OCI-LY7 (cell line): ENCODE measurements at regions not wholly inside any gene's neighbourhood (a gene's known extent, or its start where the extent isn't known, plus 50 kb on each side); places are given as distances from the start of the nearest gene placed in this dataset.

Experiments
- BruUV-seq: library from RNA; stranded (reverse); fragments of 400-500 nt; replicated peaks from 2 replicates; lab custom pipeline; 2021; lab: Mats Ljungman, UMichigan
- CTCF ChIA-PET: fragments of 300-600 bp; sonication (Branson Sonifier 250); formaldehyde crosslinking; loops from one replicate; lab custom pipeline; 2022; ENCODE audit warnings: antibody characterized with exemption; ENCODE audit not compliant: unreplicated experiment; lab: Charles Lee
- POLR2A ChIA-PET: fragments of 300-600 bp; sonication (Branson Sonifier 250); formaldehyde crosslinking; loops from one replicate; lab custom pipeline; 2022; ENCODE audit warnings: antibody characterized with exemption; lab: Charles Lee
- DNase-seq: peaks from one replicate; pipeline ENCODE4 v3.0.0-alpha.2; 2015; ENCODE audit warnings: low spot score
- H2AFZ ChIP-seq: fragments of 200-600 bp; sonication (generic), shearing (Covaris generic); 2 replicates; pipeline ENCODE4 v1.6.1; 2014; ENCODE audit warnings: mild to moderate bottlenecking, antibody characterized with exemption, low read length, moderate library complexity
- H3K27ac ChIP-seq: fragments of 200-600 bp; sonication (generic); 2 replicates; pipeline ENCODE4 v1.5.1; 2014; ENCODE audit warnings: mixed run types, low read depth, mild to moderate bottlenecking, moderate library complexity, low read length, inconsistent platforms; ENCODE audit not compliant: poor library complexity, severe bottlenecking
- H3K36me3 ChIP-seq: fragments of 200-600 bp; sonication (generic); 2 replicates; pipeline ENCODE4 v1.6.1; 2014; ENCODE audit warnings: mild to moderate bottlenecking, antibody characterized with exemption, low read length, moderate library complexity, mixed read lengths; ENCODE audit not compliant: insufficient read depth
- H3K4me1 ChIP-seq: fragments of 200-600 bp; sonication (generic); 2 replicates; pipeline ENCODE4 v1.5.1; 2014; ENCODE audit warnings: mild to moderate bottlenecking, low read length; ENCODE audit not compliant: insufficient read depth, poor library complexity, severe bottlenecking
- H3K4me2 ChIP-seq: fragments of 200-600 bp; sonication (generic); 2 replicates; pipeline ENCODE4 v1.6.1; 2014; ENCODE audit warnings: mild to moderate bottlenecking, low read length
- H3K4me3 ChIP-seq: fragments of 200-600 bp; sonication (generic); 2 replicates; pipeline ENCODE4 v1.5.1; 2014; ENCODE audit warnings: mild to moderate bottlenecking, low read depth, low read length; ENCODE audit not compliant: poor library complexity, severe bottlenecking
- H3K79me2 ChIP-seq: fragments of 200-600 bp; sonication (generic); 2 replicates; pipeline ENCODE4 v1.6.1; 2016; ENCODE audit warnings: low read depth, mild to moderate bottlenecking, low read length, moderate library complexity, mixed read lengths; ENCODE audit not compliant: insufficient read depth
- H3K9me2 ChIP-seq: fragments of 200-600 bp; sonication (generic); 2 replicates; pipeline ENCODE4 v1.6.1; 2016; ENCODE audit warnings: mild to moderate bottlenecking, low read length, mixed read lengths; ENCODE audit not compliant: insufficient read depth
- H3K9me3 ChIP-seq: fragments of 200-600 bp; sonication (generic); 2 replicates; pipeline ENCODE4 v1.6.1; 2014; ENCODE audit warnings: mild to moderate bottlenecking, mixed run types, low read length, mixed read lengths
- H4K20me1 ChIP-seq: fragments of 200-600 bp; sonication (generic); 2 replicates; pipeline ENCODE4 v1.6.1; 2014; ENCODE audit warnings: mild to moderate bottlenecking, antibody characterized with exemption, low read length, moderate library complexity, mixed read lengths; ENCODE audit not compliant: insufficient read depth
- CTCF ChIP-seq: fragments of 200-600 bp; sonication (generic); conservative IDR thresholded peaks from 2 replicates; pipeline ENCODE4 v1.5.1; 2014; ENCODE audit warnings: mild to moderate bottlenecking, antibody characterized with exemption, low read length, moderate library complexity, mixed read lengths
- EZH2phosphoT487 ChIP-seq: fragments of 200-600 bp; sonication (generic); IDR thresholded peaks from 2 replicates; pipeline ENCODE4 v1.6.1; 2018; ENCODE audit warnings: low read depth, borderline replicate concordance, mild to moderate bottlenecking, mixed run types, antibody characterized with exemption, low read length, moderate library complexity, mixed read lengths
- intact Hi-C: fragments of 100-400 bp; cut with micrococcal nuclease; formaldehyde crosslinking; loops from one replicate; pipeline ENCODE4 v1.10.0; 2022; ENCODE audit not compliant: unreplicated experiment

DNA sequence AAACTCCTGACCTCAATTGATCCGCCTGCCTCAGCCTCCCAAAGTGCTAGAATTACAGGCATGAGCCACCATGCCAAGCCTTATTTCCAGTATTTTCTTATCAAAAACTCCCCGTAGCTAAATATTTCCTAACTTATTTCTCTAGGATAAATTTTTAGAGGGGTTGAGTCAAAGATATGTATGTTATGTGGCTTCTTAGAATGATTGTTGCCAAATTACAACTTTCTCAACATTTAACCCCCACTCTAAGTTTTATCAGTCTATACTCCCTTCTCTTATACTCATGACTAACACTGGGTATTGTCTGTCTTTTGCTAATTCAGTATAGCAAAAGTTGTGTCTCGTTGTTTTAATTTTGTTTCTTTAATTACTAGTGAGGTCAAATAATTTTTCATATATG lies 187.7 kb upstream of the LNX1 start:
- Histone ChIP-seq H3K9me2 (no peaks in the 10 kb centered on the region), H3K4me3 (no peak overlapping the region), H3K4me2 (no peak overlapping the region), H4K20me1 (no peaks in the 10 kb centered on the region), H3K9me3 (no peaks in the 10 kb centered on the region), H2AFZ (no peak overlapping the region), H3K36me3 (no peaks in the 10 kb centered on the region), H3K27ac (no peak overlapping the region), H3K79me2 (no peaks in the 10 kb centered on the region), H3K4me1 (no peaks in the 10 kb centered on the region)
- no TSS peak for BruUV-seq
- POLR2A ChIA-PET = interaction anchor here (0.6 kb wide), 1 partner anchor 760 kb away, joined by 3 read pairs; no protein-coding TSS in a partner anchor
- TF ChIP-seq CTCF (no peak), EZH2phosphoT487 (no peak)
- no peak for DNase-seq
- CTCF ChIA-PET = no interaction called here
- intact Hi-C loops = no loop called here

DNA sequence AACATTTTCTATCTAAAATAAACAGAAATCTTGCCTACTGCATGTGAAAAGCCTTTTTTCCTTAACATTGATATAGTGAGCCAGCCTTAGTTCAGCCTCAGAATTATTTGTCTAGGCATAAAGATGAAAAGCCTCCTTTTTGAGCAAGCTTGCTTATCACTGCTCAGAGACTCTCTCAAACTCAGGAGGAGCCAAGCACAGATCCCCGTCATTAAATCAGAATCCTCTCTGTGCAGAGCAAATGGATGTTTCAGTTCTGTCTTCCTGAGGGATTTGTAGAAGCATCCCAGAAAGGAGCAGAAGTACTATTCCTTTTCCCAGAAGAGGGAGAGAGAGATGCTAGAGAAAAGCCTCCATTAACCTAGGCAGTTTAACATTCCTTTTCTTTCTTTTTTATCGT lies 186.9 kb upstream of the LNX1 start:
- Histone ChIP-seq H3K4me2 (no peak overlapping the region), H3K36me3 (no peaks in the 10 kb centered on the region), H3K4me3 (no peak overlapping the region), H3K79me2 (no peaks in the 10 kb centered on the region), H3K4me1 (no peaks in the 10 kb centered on the region), H2AFZ (no peak overlapping the region), H3K9me2 (no peaks in the 10 kb centered on the region), H3K27ac (no peak overlapping the region), H3K9me3 (no peaks in the 10 kb centered on the region), H4K20me1 (no peaks in the 10 kb centered on the region)
- DNase-seq = no peak
- intact Hi-C loops = no loop called here
- no TSS peak for BruUV-seq
- ChIA-PET CTCF (no interaction called here), POLR2A (interaction anchor here (1.6 kb wide), 1 partner anchor 12 kb away, joined by 3 read pairs; no protein-coding TSS in a partner anchor)
- no peak for TF ChIP-seq CTCF
- TF ChIP-seq EZH2phosphoT487 = no peak

DNA sequence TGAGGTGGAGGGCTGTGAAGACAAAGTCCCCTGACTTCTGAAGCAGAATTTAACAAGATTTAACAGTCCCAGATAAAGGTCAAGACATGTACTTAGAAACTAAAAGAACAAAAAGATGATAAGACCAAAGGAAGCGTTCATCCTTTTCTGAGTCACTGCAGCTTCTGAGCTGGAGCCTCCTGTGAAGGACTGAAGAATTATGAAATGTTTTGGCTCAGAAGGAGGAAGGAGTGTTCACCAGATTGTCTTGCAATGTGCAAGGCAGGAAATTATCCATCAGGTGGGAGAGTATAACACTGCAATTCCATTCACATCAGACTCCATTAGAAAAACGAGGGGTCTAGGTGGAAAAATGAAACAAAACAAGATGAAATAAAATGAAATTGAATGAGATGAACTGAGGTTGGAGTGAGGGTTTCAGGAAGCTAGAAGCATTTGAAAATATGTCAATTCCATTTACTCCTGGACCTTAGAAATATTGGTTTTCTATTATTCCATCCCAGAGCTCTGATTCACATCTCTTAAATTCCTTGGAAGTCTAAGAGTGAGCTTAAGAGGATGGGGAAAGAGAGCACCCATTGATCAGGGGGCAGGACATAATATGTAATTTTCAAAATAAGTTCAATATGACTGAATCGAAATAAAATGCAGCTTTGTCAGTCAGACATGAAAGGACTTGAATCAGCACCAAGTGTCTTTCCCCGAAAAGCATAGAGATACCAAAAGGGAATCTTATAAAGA lies 186.1 kb upstream of the LNX1 start:
- BruUV-seq = no TSS peak
- no peak overlapping the region for H3K4me2 ChIP-seq
- no peaks in the 10 kb centered on the region for H3K36me3 ChIP-seq
- TF ChIP-seq CTCF (no peak), EZH2phosphoT487 (no peak)
- POLR2A ChIA-PET = interaction anchor here (0.5 to 1.6 kb wide), 2 partner anchors 11 to 12 kb away, joined by 3 read pairs; no protein-coding TSS in a partner anchor
- no peaks in the 10 kb centered on the region for H4K20me1 ChIP-seq
- no peak for DNase-seq
- H3K4me1 ChIP-seq = no peaks in the 10 kb centered on the region
- no peak overlapping the region for H2AFZ ChIP-seq
- CTCF ChIA-PET = no interaction called here
- no peak overlapping the region for H3K4me3 ChIP-seq
- no peaks in the 10 kb centered on the region for H3K9me3 ChIP-seq
- intact Hi-C loops = no loop called here
- H3K79me2 ChIP-seq = no peaks in the 10 kb centered on the region
- H3K27ac ChIP-seq = no peak overlapping the region
- no peaks in the 10 kb centered on the region for H3K9me2 ChIP-seq
